Stimulated activated CD8-positive, alpha-beta memory T cell treated with anti-CD3 and anti-CD28 coated beads, Interleukin-7, amount 100 ng/mL, for 4 hours (primary cell): ENCODE measurements at regions not wholly inside any gene's neighbourhood (a gene's known extent, or its start where the extent isn't known, plus 50 kb on each side); places are given as distances from the start of the nearest gene placed in this dataset.

ENCODE experiments used
- DNase-seq, 2 donors: peaks; one replicate each; pipeline ENCODE4 v3.0.0-alpha.2; 2020; ENCODE audit warnings: low read depth in 2 of 2

DNA sequence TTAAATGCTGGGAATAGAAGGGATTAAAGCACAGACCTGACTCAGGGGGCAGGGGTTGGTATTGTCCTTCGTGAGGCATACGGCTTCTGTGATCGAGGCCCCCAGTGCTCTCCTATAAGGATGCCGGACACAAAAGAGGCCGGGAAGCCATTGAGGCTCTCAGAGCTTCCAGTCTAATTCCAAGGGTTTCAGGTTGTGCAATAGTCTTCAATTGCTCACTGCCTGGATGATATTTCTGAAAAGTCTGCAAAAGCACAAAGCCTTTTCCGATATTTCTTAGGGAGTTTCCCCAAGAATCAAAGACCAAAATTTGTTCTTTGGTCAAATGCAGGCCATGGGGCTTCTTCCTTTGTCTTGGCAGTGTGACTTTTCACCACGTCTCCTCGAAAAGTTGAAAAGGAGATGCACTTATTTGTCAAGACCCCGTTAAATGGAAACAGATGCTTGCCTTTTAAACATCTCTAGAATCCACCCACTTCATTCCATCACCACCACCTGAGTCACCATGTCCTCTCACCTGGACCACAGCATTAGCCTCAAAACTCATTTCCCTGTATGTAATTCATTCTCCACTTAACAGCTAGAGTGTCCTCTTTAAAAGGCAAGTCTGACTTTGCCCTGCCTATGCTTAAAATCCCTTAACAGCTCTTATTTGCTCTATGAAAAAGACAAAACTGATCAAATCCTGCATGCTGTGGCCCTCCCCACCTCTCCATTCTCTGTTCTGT lies 134.8 kb upstream of the NAMPT start:
- no peak for DNase-seq

- no peak for DNase-seq
Measured at GRCh38 chr7:106418526-106418925, 133.7 kb upstream of the NAMPT start.

DNA sequence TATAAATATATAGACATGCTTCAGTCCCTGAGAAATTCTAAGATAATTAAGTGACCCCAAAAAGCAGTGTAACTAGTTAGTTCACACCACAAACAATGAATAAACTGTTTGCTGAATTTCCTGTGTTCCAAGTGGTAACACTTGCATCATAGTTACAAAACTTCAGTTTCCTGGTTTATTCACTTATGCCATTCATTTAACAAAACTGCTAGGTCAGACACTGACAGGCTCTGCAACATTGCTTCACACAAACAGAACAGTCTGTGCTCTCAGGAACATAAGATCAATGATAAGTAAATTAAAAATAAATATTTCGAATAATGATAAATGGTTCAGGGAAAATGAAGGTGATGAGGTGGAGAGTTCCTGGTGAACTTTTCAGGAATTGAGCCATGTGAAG lies 133.3 kb upstream of the NAMPT start:
- no peak for DNase-seq

DNA sequence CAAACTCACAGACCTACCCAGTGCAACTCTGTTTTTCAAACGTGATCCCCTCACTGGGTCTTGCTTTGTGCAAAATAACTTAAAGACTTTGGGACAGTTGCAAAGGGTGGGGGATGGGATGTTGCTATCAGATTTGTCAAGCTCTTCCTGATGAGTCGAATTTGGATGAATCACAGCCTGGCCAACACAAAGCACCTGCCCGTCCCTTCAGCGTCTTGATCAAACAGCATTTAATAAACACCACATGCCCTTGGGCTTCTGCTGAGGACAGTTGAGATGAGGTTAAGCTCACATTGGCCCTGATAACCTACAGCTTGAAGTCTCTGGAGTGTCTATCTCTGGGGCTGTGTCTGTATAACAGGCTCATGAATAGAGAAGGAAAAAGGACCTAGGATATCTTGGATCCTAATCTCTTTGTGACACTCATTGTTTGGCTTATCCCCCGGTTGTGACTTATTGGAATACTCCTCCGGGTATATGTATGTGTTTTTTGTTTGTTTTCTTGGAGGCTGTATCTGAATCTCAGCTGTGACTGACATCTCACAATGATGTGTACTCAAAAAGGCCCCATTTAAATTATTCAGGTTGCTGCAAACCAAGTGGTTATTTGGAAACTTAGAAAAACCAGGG lies 132.6 kb upstream of the NAMPT start:
- DNase-seq = no peak

DNA sequence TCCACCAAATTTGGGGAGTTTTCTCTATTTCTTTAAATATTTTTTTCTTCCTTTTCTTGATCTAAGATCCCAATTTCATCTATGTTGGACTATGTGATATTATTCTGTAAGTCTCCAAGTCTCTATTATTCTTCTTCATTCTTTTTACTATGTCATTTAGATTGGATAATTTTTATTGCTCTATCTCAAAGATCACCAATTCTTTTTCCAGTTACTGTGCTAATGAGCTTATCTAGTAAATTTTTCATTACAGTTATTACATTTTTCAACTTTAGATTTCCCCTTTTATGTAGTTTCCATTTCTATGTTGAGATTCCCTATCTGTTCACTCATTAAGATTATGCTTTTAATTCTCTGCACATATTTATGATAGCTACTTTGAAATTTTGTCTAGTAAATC lies 131.6 kb upstream of the NAMPT start:
- DNase-seq = no peak

GRCh38 chr7:106415433-106415832 lies 130.7 kb upstream of the NAMPT start:
- no peak for DNase-seq

DNA sequence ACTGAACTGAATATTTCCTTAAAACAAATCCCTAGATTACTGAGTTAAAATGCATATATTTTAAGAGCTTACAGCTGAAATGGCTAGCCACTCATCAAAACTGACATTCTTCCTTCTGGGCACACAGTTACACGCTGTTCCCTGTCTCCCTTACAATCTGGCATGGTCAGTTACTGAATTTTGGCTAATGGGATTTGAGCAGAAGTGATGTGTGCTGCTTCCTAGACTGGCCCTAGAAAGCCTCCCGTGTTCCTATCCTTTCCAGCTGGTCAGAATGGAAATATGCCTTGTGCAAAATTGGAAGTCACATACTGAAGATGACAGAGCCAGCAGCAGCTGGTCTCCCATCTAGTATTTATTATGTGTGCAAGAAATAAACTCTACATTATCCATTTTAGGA lies 128.7 kb upstream of the NAMPT start:
- no peak for DNase-seq

- no peak for DNase-seq
Measured at GRCh38 chr7:106405697-106406141, 120.9 kb upstream of the NAMPT start.

- DNase-seq = no peak
Measured at GRCh38 chr7:106402898-106403297, 118.1 kb upstream of the NAMPT start.

DNA sequence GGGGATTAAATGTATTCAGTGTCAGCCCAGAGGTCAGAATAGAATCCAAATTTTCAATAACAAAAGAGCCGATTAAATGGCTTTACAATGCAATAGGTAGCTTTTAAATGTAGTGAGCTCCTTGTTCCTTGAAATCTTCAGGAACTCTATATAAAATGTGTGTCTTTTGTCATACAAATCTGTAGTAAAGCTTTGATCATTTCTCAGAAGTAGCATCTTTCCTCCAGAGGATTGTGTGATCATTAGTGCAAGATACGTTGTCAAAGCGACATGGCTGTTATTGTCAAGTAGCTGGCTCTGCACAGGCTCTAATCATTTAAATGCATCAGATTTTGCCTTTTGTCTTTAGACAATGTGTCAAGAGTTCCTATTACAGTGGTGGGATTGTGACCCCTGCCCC lies 116.1 kb upstream of the NAMPT start:
- DNase-seq = no peak

- no peak for DNase-seq
Measured at GRCh38 chr7:106398786-106399185, 114.0 kb upstream of the NAMPT start.

GRCh38 chr7:106397994-106398393 lies 113.2 kb upstream of the NAMPT start:
- no peak for DNase-seq

DNA sequence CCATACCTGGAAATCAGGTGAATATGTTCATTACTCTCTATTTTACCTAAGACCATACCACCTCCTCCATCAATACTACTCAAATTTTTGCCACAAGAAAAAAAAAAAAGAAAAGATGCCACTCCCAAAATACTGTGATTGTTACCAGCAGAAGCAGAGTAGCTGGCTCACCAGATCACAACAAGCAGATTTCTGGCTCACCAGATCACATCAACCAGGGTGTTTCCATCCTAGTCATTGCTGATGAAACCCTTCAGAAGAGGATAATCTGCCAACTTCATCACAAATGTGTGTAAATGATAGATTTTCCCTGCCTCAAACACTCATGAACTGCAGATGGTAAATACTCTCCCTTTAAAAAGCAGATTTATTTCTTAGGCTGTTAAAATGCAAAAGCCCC lies 109.7 kb upstream of the NAMPT start:
- no peak for DNase-seq

DNA sequence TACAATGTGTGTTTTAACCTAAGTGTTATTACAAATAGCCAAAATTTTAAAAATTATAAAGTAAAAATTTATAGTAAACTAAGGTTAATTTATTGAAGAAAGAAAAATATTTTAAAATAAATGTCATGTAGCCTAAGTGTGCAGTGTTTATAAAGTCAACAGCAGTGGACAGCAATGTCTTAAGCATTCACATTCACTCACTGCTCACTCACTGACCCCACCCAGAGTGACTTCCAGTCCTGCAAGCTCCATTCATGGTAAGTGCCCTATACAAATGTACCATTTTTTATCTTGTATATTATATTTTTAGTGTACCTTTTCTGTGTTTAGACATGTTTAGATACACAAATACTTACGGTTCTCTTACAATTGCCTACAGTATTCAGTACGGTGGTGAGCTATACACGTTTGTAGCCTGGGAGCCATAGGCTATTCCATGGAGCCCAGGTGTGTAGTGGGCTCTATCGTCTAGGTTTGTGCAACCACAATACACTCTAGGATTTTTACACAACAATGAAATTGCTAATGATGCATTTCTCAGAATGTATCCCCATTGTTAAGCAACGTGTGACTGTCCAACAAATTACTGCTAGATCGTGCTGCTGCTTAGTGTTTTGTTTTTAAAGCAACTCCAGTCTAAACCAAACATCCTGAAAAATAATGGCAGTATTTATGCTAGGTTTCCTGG lies 108.9 kb upstream of the NAMPT start:
- no peak for DNase-seq

DNA sequence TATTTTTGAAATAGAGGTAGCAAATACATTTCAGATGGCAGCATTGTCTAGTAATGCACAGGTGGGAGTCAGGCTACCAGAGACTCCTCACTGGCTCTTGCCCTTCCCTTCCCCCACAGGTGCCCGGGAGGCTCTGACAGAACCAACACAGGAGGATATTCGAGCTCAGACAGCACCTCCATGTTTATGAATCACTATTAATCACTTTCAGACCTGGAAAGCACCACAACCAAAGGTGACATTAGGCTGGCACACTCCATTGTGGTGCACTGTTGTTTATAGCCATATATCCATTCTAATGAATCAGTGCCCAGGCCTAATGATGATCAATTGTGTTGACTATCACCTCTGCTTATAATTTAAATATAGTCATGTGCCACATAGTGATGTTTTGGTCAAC lies 107.8 kb upstream of the NAMPT start:
- DNase-seq = no peak

- no peak for DNase-seq
Measured at GRCh38 chr7:106392144-106392543, 107.4 kb upstream of the NAMPT start.

GRCh38 chr7:106386958-106387357 lies 102.2 kb upstream of the NAMPT start:
- DNase-seq = no peak

GRCh38 chr7:106384373-106384772 lies 99.6 kb upstream of the NAMPT start:
- DNase-seq = no peak

DNA sequence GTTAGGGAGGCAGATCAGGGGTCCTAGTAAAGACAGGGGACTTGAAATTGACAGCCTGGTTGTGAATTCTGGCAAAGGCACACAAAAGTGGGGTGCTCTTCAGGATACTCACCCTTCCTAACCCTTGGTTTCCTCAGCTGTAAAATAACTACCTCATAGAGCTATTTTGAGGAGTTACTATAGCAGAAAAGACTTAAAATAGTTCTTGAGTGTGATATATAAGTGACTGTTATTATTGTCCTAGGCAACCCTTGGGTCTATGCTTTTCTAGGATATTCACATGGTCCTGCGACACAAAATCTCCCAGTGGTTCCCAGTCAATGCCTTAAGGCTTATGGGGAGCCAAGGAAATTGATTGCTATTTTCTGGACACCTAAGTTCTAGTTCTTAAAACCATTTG lies 98.1 kb upstream of the NAMPT start:
- no peak for DNase-seq

DNA sequence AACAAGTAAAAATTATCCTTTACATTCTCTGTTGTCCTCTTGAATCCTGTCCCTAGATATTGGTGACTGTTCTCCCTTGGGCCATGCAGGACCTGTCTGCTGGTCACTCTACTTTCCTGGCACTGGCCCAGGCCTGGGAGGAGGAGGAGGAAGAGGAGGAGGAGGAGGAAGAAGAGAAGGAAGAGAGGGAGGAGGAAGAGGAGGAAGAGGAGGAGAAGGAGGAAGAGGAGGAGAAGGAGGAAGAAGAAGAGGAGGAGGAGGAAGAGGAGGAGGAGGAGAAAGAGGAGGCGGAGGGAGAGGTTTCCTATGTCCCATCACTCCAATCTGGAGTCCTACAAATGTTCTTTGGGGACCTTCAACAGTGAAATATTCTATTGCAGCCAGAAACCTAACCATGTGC lies 97.3 kb upstream of the NAMPT start:
- DNase-seq = no peak

- DNase-seq = no peak
Measured at GRCh38 chr7:106381252-106381651, 96.5 kb upstream of the NAMPT start.

GRCh38 chr7:106377847-106378361 lies 93.1 kb upstream of the NAMPT start:
- DNase-seq = no peak
